Stimulated activated naive CD8-positive, alpha-beta T cell treated with anti-CD3 and anti-CD28 coated beads, Interleukin-15, amount 100 ng/mL, for 72 hours (primary cell): ENCODE measurements at regions not wholly inside any gene's neighbourhood (a gene's known extent, or its start where the extent isn't known, plus 50 kb on each side); places are given as distances from the start of the nearest gene placed in this dataset.

Experiments used
- ATAC-seq: fragments of 150-1000 bp; cut with Tn5 transposase; 2 replicates; pipeline ENCODE4 v1.10.0; 2021; ENCODE audit warnings: mild to moderate bottlenecking, moderate library complexity
- DNase-seq, 2 donors: peaks; one replicate each; pipeline ENCODE4 v3.0.0; 2021 to 2022
- H3K27ac Mint-ChIP-seq, 2 donors: one replicate each; pipeline ENCODE4 v1.8.0; 2022; ENCODE audit warnings: mild to moderate bottlenecking in 2 of 2, mixed read lengths in 2 of 2, moderate library complexity in 2 of 2
- H3K27me3 Mint-ChIP-seq: one replicate; pipeline ENCODE4 v1.8.0; 2022; ENCODE audit warnings: mixed read lengths
- H3K4me1 Mint-ChIP-seq: one replicate; pipeline ENCODE4 v1.8.0; 2022; ENCODE audit warnings: mild to moderate bottlenecking, mixed read lengths
- H3K4me3 Mint-ChIP-seq, 2 donors: one replicate each; pipeline ENCODE4 v1.8.0; 2022; ENCODE audit warnings: mild to moderate bottlenecking in 2 of 2, mixed read lengths in 2 of 2, moderate library complexity in 1 of 2
- H3K9me3 Mint-ChIP-seq, 2 donors: one replicate each; pipeline ENCODE4 v1.8.0; 2022; ENCODE audit warnings: mixed read lengths in 2 of 2

GRCh38 chr2:43171789-43172188 lies 54.6 kb downstream of the ZFP36L2 start:
- Mint-ChIP-seq H3K4me3 (peak overlapping the region in 1 of 2 donors; percentile 15), H3K9me3 (peaks cover 0 to 11% of the 10 kb centered on the region in 2 donors)

DNA sequence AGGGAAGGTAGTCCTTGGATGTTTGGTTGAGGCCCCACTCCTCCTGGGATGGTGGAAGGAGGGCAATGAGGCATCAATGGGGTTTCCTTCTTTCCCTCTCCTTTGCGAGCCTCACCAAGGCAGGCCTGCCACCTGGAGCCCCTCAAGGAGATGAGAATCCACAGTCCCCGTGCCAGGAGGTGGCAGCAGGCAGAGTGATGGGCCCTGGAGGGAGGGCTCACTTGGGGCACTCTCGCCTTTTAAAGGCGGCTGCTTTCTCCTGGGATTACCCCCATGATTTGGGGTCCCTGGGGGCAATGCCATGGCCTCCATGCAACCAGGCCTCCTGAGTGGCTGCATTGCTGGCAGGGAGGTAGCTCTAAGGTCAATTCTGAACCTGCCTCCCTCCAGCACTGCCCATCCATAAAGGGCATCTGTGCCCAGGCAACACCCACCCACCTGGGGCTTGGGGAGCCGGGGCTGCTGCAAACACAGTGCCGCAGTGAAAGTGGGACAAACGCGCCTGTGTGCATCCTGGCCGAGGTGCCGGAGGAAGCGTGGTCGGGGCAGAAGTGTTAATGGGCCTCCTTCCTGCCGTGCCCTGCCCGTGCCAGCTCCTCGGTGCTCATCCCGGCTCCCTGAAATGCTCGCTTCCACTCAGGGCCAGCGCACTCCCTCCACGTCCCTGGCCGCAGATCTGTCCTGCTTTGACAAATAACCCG lies 55.9 kb downstream of the ZFP36L2 start:
- peak overlapping the region; percentile 61 to 89 for H3K4me3 Mint-ChIP-seq
- ATAC-seq (no peak), DNase-seq (no peak)
- H3K9me3 Mint-ChIP-seq, result peaks cover 0 to 10% of the 10 kb centered on the region in 2 donors
- peak overlapping the region; percentile 68 to 87 for H3K27ac Mint-ChIP-seq
- no peaks in the 10 kb centered on the region for H3K27me3 Mint-ChIP-seq
- H3K4me1 Mint-ChIP-seq, result peaks cover 87% of the 10 kb centered on the region

More at GRCh38 chr2:43171789-43172188, 54.6 kb downstream of the ZFP36L2 start:
- Mint-ChIP-seq H3K27ac (no peak overlapping the region), H3K27me3 (no peaks in the 10 kb centered on the region), H3K4me1 (peaks cover 94% of the 10 kb centered on the region)
- no peak for DNase-seq
- ATAC-seq, result no peak

- Mint-ChIP-seq H3K27ac (peak overlapping the region; percentile 81 to 87), H3K4me3 (peak overlapping the region; percentile 61 to 89), H3K9me3 (peaks cover 0 to 4% of the 10 kb centered on the region in 2 donors), H3K4me1 (peaks cover 87% of the 10 kb centered on the region), H3K27me3 (no peaks in the 10 kb centered on the region)
- DNase-seq (peak; percentile 72 to 78), ATAC-seq (peak; percentile 38)
Observed at GRCh38 chr2:43169987-43170386, 56.4 kb downstream of the ZFP36L2 start.

GRCh38 chr2:43169099-43169945 lies 57.1 kb downstream of the ZFP36L2 start:
- ATAC-seq (peak; percentile 40), DNase-seq (peak in 1 of 2 donors; percentile 48)
- Mint-ChIP-seq H3K27me3 (no peaks in the 10 kb centered on the region), H3K9me3 (no peaks in the 10 kb centered on the region), H3K4me1 (peaks cover 81% of the 10 kb centered on the region), H3K27ac (peak overlapping the region; percentile 81 to 90), H3K4me3 (peak overlapping the region; percentile 61 to 89)

GRCh38 chr2:43168016-43168369 lies 58.4 kb downstream of the ZFP36L2 start:
- Mint-ChIP-seq H3K27me3 (no peaks in the 10 kb centered on the region), H3K4me3 (peak overlapping the region in 1 of 2 donors; percentile 54), H3K9me3 (no peaks in the 10 kb centered on the region), H3K4me1 (peaks cover 77% of the 10 kb centered on the region), H3K27ac (peak overlapping the region; percentile 57 to 90)
- no peak for ATAC-seq
- no peak for DNase-seq

- Mint-ChIP-seq H3K4me1 (peaks cover 82% of the 10 kb centered on the region), H3K4me3 (no peak overlapping the region), H3K9me3 (no peaks in the 10 kb centered on the region), H3K27me3 (no peaks in the 10 kb centered on the region), H3K27ac (no peak overlapping the region)
- ATAC-seq (no peak), DNase-seq (no peak)
Observed at GRCh38 chr2:43165378-43166069, 60.9 kb downstream of the ZFP36L2 start.

- Mint-ChIP-seq H3K27ac (no peak overlapping the region), H3K4me3 (no peak overlapping the region)
- no peak for ATAC-seq
Observed at GRCh38 chr2:43164686-43165085, 61.7 kb downstream of the ZFP36L2 start.

DNA sequence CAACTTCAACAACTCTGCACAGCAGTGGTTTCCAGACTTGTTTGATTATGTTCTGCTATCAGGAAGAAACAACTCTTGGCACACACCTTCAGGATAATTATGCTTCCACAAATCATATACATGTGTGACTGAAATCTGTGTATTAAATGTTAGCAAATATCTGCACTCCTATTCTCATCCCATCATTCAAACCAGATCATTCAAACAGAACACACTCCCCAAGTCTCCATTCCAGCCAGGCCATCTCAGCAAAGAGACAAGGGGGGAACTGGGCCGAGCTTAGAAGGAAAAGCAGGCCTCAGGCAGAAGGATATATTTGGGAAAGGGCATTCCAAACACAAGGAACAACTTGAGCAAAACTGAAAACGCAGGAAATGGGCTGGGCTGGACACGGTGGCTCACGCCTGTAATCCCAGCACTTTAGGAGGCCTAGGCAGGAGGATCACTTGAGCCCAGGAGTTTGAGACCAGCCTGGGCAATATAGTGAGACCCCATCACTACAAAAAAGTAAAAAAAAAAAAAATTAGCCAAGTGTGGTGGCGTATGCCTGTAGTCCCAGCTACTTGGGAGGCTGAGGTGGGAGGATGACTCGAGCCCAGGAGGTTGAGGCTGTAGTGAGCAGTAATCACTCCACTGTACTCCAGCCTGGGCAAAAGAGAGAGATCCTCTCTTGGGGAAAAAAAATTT lies 62.7 kb downstream of the ZFP36L2 start:
- DNase-seq (no peak), ATAC-seq (no peak)
- H3K4me1 Mint-ChIP-seq, result peaks cover 82% of the 10 kb centered on the region
- H3K27me3 Mint-ChIP-seq, result no peaks in the 10 kb centered on the region
- peak overlapping the region in 1 of 2 donors; percentile 10 for H3K27ac Mint-ChIP-seq
- no peak overlapping the region for H3K4me3 Mint-ChIP-seq
- H3K9me3 Mint-ChIP-seq, result no peaks in the 10 kb centered on the region

More at GRCh38 chr2:43164686-43165085, 61.7 kb downstream of the ZFP36L2 start:
- DNase-seq, result no peak
- Mint-ChIP-seq H3K9me3 (no peaks in the 10 kb centered on the region), H3K27me3 (no peaks in the 10 kb centered on the region), H3K4me1 (peaks cover 82% of the 10 kb centered on the region)

DNA sequence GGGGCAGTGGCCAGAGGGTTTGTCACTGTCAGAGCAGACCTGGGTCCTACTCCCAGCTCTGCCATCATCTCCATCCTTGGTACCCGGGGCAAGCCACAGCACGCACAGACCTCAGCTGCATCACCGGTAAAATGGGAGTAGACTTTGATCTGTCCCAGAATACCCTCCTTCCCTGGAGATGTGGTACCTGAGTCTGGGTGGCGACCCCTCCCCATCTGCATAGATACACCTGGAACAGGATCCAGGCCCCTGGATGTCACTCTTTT lies 64.0 kb downstream of the ZFP36L2 start:
- no peak for ATAC-seq
- peaks cover 82% of the 10 kb centered on the region for H3K4me1 Mint-ChIP-seq

GRCh38 chr2:43161650-43162510 lies 64.5 kb downstream of the ZFP36L2 start:
- ATAC-seq, result no peak
- Mint-ChIP-seq H3K4me1 (peaks cover 80% of the 10 kb centered on the region), H3K4me3 (no peak overlapping the region)

More for the DNA sequence above, 64.0 kb downstream of the ZFP36L2 start:
- no peaks in the 10 kb centered on the region for H3K9me3 Mint-ChIP-seq
- no peak for DNase-seq
- peak overlapping the region in 1 of 2 donors; percentile 16 for H3K27ac Mint-ChIP-seq
- no peaks in the 10 kb centered on the region for H3K27me3 Mint-ChIP-seq
- no peak overlapping the region for H3K4me3 Mint-ChIP-seq

DNA sequence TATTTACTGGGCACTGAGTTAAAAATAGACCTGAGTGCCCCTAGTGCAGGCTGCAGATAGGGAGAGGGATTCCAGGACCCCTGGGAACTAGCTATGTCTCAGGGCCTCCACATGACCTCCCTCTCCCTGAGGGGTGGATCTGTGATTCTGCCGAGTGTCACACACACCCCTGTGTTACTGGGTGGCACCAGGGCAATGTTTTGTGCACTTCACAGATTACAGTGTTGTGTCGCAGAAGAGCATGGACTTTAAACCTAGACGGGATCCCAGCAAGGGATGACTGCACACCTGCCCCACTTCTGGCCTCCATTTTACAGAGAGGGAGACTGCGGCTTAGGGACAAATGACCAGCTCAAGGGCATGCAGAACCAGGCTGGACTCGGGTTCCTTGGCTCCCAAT lies 65.6 kb downstream of the ZFP36L2 start:
- Mint-ChIP-seq H3K27me3 (no peaks in the 10 kb centered on the region), H3K4me1 (peaks cover 80% of the 10 kb centered on the region), H3K27ac (no peak overlapping the region), H3K4me3 (no peak overlapping the region), H3K9me3 (no peaks in the 10 kb centered on the region)
- DNase-seq, result no peak
- no peak for ATAC-seq

More at GRCh38 chr2:43161650-43162510, 64.5 kb downstream of the ZFP36L2 start:
- H3K27me3 Mint-ChIP-seq, result no peaks in the 10 kb centered on the region
- no peak overlapping the region for H3K27ac Mint-ChIP-seq
- no peak for DNase-seq
- no peaks in the 10 kb centered on the region for H3K9me3 Mint-ChIP-seq

GRCh38 chr2:43159797-43160196 lies 66.6 kb downstream of the ZFP36L2 start:
- Mint-ChIP-seq H3K9me3 (no peaks in the 10 kb centered on the region), H3K4me1 (peaks cover 82% of the 10 kb centered on the region), H3K27ac (peak overlapping the region; percentile 95 to 97), H3K4me3 (peak overlapping the region; percentile 67 to 77), H3K27me3 (no peaks in the 10 kb centered on the region)
- ATAC-seq (no peak), DNase-seq (no peak)

DNA sequence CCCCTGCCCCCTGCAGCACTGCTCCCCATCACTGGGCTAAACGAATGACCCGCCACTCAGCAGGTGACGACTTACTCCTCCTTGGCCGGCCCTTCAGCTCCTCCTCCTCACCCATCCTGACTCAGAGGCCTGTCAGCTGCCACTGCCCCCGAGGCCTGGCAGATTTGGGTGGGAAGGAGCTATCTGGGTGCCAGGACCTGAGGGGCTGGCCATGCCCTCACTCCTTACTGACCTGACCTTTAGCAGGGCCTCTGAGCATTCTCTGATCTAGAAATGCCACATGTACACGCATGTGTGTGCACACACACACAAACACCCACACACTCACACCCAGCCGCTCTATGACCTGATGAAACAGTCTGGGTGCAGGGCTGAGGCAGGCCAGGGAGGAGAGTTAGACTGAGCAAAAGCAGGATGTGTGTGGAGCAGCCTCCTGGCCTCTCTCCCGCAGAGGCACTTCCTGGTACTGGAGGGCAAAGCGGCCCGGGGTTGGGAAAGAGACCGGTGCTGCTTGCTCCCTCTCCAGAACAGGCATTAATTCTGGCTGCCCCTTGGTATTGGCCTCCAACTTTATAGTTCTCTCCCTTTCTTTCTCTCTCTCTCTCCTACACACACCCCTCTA lies 68.0 kb downstream of the ZFP36L2 start:
- Mint-ChIP-seq H3K27me3 (no peaks in the 10 kb centered on the region), H3K9me3 (no peaks in the 10 kb centered on the region), H3K27ac (peak overlapping the region; percentile 95 to 97), H3K4me3 (peak overlapping the region; percentile 77 to 79), H3K4me1 (peaks cover 91% of the 10 kb centered on the region)
- ATAC-seq (peak; percentile 70), DNase-seq (peak in 1 of 2 donors; percentile 78)
